ENCODE measurements at regions not wholly inside any gene's neighbourhood (a gene's known extent, or its start where the extent isn't known, plus 50 kb on each side); places are given as distances from the start of the nearest gene placed in this dataset.

GRCh38 chr4:185092535-185093197, 50.4 kb upstream of the SLC25A4 start:
- TF ChIP-seq EZH2 (IDR thresholded peaks at IDR 0.05; ENCODE audit: low read length) = no peak
- TF ChIP-seq CTCF (optimal IDR thresholded peaks at IDR 0.05 in 1 of 3, IDR thresholded peaks at IDR 0.05 in 1 of 3, conservative IDR thresholded peaks at IDR 0.05 in 1 of 3; ENCODE audit: extremely low read depth in 1 of 3, insufficient read depth in 2 of 3, low read length in 3 of 3) = no peak

Data from keratinocyte (primary cell).